GM18873 (cell line): ENCODE measurements at regions not wholly inside any gene's neighbourhood (a gene's known extent, or its start where the extent isn't known, plus 50 kb on each side); places are given as distances from the start of the nearest gene placed in this dataset.
"Not testable (repeated sequence)": the region's sequence is repeated elsewhere in the genome, so short reads cannot be mapped to it uniquely, and the experiment has no call there.

Experiments used
- ATAC-seq: cut with Tn5 transposase; IDR thresholded peaks from one replicate; pipeline ENCODE4 v1.9.1; 2021; ENCODE audit warnings: mild to moderate bottlenecking, moderate library complexity, moderate number of reproducible peaks; ENCODE audit not compliant: unreplicated experiment, low FRiP score

DNA sequence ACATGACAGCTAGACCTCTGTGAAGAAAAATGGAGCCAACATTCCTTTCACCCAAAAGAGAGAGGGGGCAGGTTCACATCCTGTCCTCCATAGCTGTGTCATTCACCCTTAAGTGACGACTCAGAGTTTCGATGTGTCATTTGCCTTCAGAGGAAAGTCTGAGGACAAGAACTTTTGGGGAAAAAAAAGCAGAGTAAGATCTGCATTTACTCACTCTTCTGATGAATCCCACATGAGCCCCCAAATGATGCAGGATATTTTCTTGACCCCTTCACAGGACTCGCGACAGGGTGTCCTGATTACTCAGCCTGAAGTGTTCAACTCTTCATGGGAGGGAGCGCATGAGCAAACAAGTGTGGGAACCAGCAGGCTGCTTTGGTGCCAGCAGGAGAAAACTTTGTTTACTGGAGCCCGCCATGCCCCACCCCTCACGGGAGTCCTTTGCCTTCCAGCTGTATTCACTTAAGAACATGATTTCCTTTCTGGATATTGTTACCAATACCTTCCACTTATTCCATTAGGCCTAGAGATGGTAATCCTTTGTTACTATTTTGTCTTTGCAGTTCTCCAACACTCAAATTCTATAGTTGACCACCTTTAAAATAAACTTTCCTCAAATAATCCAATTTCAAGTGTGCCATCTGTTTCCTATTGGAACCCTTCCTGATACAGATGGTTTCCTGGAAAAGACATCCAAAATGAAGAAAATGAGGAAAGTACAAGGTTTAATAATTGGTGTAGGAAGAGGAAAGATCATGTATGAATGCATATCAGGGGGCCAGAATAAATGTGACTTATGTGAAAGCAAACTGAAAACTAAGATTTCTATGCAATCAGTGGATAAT is 729.8 kb downstream of the FAM181B start:
- ATAC-seq, result no peak

DNA sequence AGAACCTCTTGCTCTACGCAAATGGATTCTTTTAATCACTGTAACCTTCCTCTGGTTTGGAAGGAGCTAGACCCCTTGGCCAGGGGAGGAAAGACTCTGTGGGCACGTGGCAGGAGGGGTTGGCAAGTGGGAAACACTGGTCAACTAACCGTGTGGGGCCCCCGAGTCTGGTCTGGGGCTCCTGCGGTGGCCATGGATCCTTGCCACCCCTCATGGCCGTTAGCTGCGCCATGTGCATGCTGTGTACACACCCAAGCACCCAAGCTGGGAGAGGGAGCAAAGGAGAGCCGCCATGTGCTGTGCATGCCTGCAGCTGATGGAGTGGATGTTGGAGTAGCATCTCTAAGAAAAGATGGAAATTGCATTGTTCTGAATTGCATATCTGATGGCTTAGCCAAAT is 730.6 kb downstream of the FAM181B start:
- ATAC-seq, result no peak

DNA sequence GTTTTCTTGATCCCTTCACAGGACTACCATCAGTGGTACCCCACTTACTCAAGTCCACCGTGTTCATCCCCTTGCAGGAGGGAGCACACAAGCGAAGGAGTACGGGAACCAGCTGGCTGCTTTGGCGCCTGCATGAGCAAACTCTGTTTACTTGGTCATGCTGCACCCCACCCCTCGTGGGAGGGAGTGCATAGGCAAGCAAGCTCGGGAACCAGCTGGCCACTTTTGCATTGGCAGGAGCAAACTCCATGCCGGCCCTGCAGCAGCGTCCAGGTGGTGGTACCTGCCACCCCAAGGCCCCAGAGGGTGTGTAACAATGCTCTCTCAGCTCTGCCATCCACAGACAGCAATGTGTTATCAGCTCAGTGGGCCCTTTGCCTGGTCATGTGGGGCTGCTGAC is 737.8 kb downstream of the FAM181B start:
- ATAC-seq, result no peak

DNA sequence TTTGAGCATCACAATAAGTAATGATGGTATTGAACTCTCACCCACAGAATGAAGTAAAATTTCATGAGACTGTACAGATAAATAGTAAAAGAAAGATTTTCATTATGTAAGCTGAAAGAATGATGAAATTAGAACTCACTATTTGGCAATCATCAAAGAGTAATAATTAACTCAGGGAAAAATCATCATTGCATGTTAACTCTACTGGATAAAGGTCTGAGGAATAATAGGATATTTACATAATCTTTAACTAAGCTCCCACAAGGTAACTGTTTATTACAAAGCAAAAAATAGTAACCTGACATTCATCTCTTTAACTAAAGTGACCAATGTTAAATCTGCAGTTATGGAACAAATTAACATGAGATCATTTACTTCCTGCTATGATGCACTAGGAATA is 739.9 kb downstream of the FAM181B start:
- no peak for ATAC-seq

DNA sequence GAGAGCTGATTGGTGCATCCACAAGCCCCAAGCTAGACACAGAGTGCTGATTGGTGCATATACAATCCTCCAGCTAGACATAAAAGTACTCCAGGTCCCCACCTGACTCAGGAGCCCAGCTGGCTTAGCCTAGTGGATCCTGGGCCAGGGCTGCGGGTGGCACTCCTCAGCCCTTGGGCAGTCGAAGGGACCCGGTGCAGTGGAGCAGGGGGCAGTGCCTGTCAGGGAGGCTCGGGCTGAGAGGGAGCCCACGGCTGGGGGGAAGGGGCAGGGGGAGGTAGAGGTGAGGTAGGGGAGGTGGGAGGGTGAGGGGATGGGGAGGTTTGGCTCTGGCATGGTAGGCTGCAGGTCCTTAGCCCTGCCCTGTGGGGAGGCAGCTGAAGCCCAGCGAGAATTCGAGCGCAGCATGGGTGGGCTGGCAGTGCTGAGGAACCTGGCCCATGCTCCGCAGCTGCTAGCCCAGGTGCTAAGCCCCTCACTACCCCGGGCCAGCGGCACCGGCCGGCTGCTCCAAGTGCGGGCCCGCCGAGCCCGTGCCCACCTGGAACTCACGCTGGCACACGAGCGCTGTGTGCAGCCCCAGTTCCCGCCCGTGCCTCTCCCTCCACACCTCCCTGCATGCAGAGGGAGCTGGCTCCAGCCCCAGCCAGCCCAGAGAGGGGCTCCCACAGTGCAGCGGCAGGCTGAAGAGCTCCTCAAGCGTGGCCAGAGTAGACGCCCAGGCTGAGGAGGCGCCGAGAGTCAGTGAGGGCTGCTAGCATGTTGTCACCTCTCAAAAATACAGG is 742.8 kb downstream of the FAM181B start:
- ATAC-seq, result no peak

DNA sequence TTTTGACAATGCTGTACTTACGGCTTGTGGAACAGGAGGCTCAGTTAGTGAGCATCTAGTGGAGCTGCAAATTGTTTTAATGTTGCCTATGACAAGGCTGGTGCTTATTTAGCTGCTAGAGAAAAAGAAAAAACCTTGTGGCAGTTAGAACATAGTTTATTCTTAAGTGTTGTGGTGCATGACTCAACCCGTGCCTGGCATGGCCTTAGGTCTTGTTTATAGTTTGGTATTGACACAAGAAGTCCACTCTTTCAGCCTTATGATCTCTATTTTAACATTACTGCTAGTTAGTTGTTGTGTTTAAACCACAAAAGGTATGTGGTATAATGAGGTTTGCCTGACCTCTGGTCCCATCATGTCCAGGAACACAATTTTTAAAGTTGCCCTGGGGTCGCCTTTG is 744.6 kb downstream of the FAM181B start:
- no peak for ATAC-seq

DNA sequence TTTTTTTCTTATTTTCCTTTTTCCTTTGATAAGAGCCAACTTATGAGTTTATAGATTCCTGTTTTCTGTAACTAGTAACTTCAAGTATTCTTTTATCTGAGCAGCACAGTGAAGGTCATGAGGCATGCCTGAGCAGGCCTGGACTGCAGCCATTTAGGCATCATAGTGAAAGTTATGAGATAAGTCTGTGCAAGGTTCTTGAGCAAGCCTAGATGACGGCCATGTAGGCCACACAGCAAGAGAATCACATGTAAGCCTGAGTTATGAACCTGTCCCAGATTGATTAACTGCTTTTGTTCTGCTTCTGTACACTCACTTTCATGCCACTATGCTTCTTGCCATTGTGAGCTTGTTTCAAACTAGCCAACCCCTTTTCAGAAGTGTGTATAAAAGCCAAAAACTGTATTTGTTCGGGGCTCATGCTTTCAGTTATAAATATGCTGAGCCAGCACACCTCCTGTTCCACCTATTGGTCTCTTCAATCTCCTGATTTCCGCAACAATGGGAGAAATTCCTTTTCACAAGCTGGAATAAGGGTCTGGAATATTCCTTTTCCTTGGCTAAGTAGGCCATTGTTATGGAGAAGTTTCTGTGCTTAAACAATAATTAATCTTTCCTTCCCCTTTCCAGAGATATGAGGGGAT is 745.7 kb downstream of the FAM181B start:
- no peak for ATAC-seq

DNA sequence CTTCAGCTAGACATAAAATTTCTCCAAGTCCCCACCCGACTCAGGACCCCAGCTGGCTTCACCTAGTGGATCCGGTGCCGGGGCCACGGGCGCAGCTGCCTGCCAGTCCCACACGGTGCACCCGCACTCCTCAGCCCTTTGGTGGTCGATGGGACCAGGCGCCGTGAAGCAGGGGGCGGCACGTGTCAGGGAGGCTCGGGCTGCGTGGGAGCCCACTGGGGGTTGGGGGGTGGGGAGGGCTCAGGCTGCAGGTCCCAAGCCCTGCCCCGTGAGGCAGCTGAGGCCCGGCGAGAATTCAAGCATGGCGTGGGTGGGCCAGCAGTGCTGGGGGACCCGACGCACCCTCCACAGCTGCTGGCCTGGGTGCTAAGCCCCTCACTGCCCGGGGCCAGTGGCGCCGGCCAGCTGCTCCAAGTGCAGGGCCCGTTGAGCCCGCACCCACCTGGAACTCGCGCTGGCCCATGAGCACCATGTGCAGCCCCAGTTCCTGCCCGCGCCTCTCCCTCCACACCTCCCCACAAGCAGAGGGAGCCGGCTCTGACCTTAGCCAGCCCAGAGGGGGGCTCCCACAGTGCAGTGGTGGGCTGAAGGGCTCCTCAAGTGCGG is 747.0 kb downstream of the FAM181B start:
- ATAC-seq, result no peak

DNA sequence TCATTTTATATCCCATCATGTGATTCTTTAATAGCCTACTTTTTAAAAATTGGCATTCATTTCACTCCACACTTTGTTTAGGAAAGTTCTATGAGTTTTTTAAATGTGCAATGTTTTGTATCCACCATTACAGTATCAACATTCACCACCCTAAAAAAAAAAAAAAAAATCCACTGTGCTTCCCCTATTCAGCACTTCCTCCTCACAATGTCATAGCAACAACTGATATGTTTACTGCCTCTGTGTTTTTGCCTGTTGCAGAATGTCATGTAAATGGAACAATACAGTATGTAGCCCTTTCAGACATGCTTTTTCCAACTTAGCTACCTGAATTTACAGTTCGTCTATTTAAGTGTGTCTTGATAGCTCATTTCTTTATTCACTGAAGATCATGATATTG is 754.2 kb downstream of the FAM181B start:
- ATAC-seq, result no peak

DNA sequence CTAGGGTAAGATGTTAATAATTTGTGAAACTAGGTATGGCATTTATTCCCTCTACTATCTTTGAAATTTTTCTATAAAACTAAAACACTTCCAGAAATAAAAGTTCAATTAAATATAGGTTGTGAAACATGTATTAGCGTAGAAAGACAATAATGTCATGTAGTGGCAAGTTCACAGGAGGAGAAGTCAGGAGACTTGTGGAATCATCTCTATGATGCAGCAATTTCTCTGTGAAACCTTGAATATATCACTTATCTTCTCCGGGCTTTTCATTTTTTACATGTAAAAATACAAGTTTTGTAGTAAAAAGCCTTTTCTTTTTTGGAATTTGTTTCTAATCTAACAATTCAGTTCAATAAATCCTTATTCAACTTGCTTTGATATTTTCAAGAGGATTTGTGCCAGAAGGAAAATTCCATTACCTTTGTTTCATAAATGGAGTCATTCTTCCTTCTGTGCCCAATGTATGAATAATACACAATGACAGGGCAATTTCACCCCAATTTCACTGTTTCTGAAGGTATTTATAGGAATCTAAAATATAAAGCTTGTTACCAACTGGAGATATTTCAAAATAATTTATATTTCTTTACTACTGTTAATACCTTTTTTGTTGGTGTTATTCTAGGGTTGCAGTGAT is 758.3 kb downstream of the FAM181B start:
- no peak for ATAC-seq

DNA sequence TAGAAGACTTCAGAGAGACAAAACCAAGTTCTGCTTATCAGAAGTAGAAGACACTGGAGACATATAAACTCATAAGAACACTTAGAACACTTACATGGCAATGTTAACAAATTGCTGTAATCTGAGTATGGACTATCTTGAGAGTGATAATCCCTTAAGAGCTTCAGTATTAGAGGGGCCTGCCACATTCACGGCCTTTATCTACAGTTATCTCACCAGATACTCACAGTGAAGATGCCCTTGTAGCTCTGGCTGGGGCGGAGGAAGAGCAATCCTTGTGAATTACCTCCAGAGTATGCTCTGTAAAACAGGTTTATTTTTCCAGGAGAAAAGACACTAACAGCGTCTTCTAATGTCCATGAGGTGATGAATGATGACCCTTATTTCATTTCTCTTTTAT is 762.8 kb downstream of the FAM181B start:
- ATAC-seq, result no peak

DNA sequence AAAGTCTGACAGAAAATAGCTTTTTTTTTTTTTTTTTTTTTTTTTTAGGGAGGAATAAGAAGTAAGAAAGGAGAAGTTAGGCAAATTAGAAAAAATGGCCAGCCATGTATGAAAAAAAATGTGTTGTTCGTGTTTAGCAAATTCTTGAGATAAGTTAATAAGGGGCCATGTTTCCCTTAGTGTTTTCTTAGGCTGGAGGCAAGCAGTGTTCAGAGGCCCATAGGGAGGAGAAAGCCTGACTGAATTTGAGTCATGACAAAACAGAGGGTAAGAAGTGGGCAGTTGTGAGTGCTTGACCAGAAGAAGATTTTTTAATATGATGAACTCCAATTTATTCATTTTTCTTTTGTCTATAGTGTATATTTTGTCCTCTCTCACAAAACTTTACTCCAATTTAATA is 766.4 kb downstream of the FAM181B start:
- ATAC-seq, result no peak

DNA sequence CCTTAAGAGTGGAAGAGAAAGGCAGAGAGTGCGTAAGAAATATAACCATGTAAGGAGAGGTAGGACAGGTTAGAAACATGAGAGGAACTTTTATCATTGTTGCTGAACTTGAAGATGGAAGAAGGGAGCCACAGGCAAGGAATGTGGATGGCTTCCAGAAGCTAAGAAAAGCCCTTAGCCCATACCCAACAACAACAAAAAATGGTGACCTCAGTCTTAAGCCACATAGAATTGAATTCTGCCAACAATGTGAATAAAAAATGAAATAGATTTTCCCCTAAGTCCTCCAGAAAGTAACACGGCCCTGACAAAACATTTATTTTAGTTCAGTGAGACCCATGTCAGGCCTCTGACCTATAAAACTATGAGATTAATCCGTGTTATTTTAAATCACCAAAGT is 767.3 kb downstream of the FAM181B start:
- ATAC-seq, result no peak

DNA sequence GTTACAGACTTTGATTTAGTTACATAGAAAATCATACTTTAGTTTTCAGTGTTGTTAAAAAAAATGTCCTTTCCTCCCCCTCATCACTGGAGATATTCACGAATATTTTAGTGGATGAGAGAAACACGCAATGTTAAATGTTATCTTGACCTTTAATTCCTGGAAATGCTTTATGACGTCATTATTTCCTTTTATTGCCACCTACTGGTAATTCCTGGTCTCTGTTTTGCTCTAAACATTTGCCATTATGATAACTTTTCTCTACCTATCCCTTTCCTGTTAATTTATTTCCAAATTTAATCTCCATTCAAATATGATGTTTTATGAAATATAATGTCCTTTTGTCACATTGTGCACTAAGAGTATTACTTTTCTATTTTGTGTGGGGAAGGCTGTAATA is 770.6 kb downstream of the FAM181B start:
- ATAC-seq, result no peak

DNA sequence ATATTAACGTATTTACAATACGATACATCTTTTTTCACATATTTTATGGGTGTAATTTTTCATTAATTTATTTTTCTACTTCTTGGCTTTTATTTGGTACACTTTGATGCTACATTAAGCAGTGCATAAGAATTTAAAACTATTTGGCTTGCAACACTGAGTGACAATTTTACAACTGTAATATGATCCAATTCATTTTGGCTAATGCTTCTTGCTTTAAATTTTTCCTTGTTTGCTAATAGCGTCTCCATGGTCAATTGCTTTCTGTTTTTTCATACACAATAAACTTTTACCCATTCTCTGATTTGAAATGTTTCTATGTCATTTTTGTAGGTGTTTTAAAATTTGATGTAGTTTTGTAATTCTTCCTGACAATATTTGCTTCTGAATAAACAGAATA is 773.2 kb downstream of the FAM181B start:
- no peak for ATAC-seq

DNA sequence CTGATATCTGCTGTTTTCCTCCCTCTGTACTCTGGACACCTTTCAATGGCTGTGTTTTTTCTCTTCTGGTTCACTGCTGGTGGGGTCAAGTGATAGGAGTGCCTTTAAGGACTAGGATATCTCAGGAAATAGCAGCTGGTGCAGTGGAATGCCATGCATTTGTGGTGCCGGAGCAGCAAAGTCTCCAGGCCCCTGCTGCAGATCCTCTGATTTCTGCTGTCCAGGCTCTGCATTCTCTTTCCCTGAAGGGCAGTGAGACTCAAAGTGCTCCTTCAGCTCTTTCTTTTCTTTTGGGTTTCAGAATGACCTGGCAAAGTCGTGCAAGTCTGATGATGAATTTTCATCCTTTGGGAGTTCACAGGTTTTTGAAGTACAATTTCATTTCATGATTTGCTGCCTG is 774.3 kb downstream of the FAM181B start:
- ATAC-seq, result no peak

DNA sequence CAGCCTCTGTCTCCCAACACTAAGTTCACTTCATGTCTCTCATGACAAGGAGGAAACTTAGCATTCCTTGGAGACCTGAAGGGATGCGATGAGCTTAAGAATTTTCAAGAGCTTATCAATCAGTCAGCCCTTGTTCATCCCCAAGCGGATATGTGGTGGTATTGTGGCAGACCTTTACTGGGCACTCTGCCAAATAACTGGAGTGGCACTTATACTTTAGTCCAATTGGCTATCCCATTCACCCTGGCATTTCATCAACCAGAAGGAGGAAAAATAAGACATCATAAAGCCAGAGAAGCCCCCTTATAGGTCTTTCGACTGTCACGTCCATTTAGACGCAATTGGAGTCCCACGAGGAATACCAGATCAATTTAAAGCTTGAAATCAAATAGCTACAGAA is 779.4 kb downstream of the FAM181B start:
- not testable (repeated sequence) for ATAC-seq

DNA sequence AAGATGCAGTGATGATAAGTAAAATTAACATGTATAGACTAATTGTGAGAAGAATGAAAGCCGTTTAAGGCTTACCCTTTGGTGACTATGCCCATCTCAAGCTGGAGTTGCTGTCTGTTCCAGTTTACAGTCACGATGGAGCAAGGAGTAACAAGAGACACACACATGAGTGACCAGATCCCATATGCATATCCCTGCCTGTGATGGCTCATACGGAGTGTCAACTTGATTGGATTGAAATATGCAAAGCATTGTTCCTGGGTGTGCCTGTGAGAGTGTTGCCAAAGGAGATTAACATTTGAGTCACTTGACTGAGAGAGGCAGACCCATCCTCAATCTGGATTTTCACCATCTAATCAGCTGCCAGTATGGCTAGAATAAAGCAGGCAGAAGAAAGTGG is 786.8 kb downstream of the FAM181B start:
- ATAC-seq, result no peak

DNA sequence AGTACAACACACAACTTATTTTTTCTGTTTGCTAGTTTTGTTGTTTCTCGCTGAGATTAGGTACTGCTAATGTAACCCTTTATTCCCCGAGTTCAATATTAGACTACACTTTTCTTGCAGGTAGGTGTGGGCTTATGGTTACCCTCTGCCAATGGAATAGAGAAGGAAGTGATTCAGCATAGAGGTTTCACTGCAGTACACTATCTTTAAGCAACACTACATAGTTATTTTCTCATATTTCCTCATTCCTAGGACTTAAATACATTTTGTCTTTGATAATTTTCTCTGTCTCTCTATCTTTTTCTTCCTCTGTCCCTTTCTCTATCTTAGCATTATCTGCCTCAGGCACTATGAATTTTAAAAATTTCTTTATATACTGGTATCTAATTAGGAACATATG is 791.0 kb downstream of the FAM181B start:
- no peak for ATAC-seq

DNA sequence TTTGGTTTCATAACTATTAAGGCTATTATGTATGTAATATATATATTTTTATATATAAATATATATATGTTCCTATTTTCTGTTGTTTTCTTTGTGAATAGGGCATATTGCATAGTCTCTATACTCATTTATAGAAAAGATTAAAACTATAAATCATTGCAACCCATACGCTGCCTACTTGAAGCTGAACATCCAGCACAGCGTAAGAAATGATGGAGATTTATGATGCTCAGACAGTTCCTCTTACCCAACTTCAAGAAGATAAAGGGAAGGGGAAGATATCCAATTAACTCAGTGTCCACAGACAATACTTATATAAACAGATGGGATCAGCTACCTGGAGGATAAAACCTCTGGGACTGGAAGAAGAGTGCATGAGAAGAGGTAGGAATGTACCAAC is 791.7 kb downstream of the FAM181B start:
- ATAC-seq, result no peak

DNA sequence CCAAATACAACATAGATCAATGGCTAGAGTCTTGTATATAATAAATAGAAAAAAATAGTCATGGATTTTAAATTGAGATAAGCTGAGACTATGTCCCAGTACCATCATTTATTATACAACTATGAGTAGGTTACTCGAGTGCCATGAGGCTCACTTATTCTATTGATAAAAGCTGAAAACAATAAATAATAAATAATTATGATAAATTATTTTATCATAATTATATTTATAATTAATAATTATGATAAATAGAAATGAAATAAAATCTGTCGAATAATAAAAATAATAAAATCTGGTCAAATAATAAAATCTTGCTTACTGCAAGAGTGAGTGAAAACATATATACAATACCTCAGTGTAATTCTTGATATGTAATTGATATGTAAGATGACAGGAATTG is 801.4 kb downstream of the FAM181B start:
- no peak for ATAC-seq
